Fibroblast of skin of scalp (primary cell): ENCODE measurements at regions not wholly inside any gene's neighbourhood (a gene's known extent, or its start where the extent isn't known, plus 50 kb on each side); places are given as distances from the start of the nearest gene placed in this dataset.

Source experiments
- DNase-seq: peaks from one replicate; pipeline ENCODE4 v3.0.0-alpha.2; 2013

GRCh38 chr2:235264512-235264911 lies 229.3 kb upstream of the AGAP1 start:
- no peak for DNase-seq

- no peak for DNase-seq
Measured at GRCh38 chr2:235265348-235265965, 228.4 kb upstream of the AGAP1 start.

GRCh38 chr2:235267251-235267650 lies 226.6 kb upstream of the AGAP1 start:
- DNase-seq = no peak

- DNase-seq = peak; percentile 76
Measured at GRCh38 chr2:235268535-235268934, 225.3 kb upstream of the AGAP1 start.

- DNase-seq = no peak
Measured at GRCh38 chr2:235270291-235270690, 223.6 kb upstream of the AGAP1 start.

- DNase-seq = peak; percentile 64
Measured at GRCh38 chr2:235270956-235271355, 222.9 kb upstream of the AGAP1 start.

GRCh38 chr2:235271936-235272335 lies 221.9 kb upstream of the AGAP1 start:
- DNase-seq = no peak

GRCh38 chr2:235274023-235274422 lies 219.8 kb upstream of the AGAP1 start:
- no peak for DNase-seq

- DNase-seq = no peak
Measured at GRCh38 chr2:235277485-235277884, 216.4 kb upstream of the AGAP1 start.

- DNase-seq = no peak
Measured at GRCh38 chr2:235278771-235279355, 215.0 kb upstream of the AGAP1 start.

- no peak for DNase-seq
Measured at GRCh38 chr2:235279965-235280364, 213.9 kb upstream of the AGAP1 start.

- peak; percentile 28 for DNase-seq
Measured at GRCh38 chr2:235283246-235283645, 210.6 kb upstream of the AGAP1 start.

GRCh38 chr2:235286622-235287374 lies 207.0 kb upstream of the AGAP1 start:
- peak; percentile 94 for DNase-seq

- DNase-seq = peak; percentile 29
Measured at GRCh38 chr2:235287375-235287733, 206.5 kb upstream of the AGAP1 start.

- DNase-seq = no peak
Measured at GRCh38 chr2:235291461-235291860, 202.4 kb upstream of the AGAP1 start.

GRCh38 chr2:235293061-235293460 lies 200.8 kb upstream of the AGAP1 start:
- DNase-seq = no peak

GRCh38 chr2:235295831-235296230 lies 198.0 kb upstream of the AGAP1 start:
- DNase-seq = no peak

- peak; percentile 88 for DNase-seq
Measured at GRCh38 chr2:235300368-235301201, 193.3 kb upstream of the AGAP1 start.

- no peak for DNase-seq
Measured at GRCh38 chr2:235301202-235302076, 192.4 kb upstream of the AGAP1 start.

- no peak for DNase-seq
Measured at GRCh38 chr2:235302263-235302662, 191.6 kb upstream of the AGAP1 start.

GRCh38 chr2:235303499-235304291 lies 190.1 kb upstream of the AGAP1 start:
- no peak for DNase-seq
